Gastroesophageal sphincter (tissue), 3 donors: ENCODE measurements at regions not wholly inside any gene's neighbourhood (a gene's known extent, or its start where the extent isn't known, plus 50 kb on each side); places are given as distances from the start of the nearest gene placed in this dataset.

Source experiments
- CTCF ChIP-seq, 4 experiments: fragments of 200-600 bp in 2 of 4; fragments of 450-650 bp in 2 of 4; sonication (generic) in 1 of 4; IDR thresholded peaks; one replicate each; pipeline ENCODE4 v1.5.1; 2017 to 2019; ENCODE audit warnings: antibody characterized with exemption in 4 of 4, mild to moderate bottlenecking in 2 of 4, moderate library complexity in 2 of 4
- EP300 ChIP-seq: sonication (generic); formaldehyde crosslinking; IDR thresholded peaks from one replicate; pipeline ENCODE4 v1.6.1; 2017; ENCODE audit warnings: antibody characterized with exemption, mild to moderate bottlenecking
- POLR2A ChIP-seq, 2 donors: fragments of 450-650 bp; IDR thresholded peaks; one replicate each; pipeline ENCODE4 v1.6.1; 2017; ENCODE audit warnings: antibody characterized with exemption in 2 of 2, mild to moderate bottlenecking in 2 of 2, moderate library complexity in 1 of 2
- POLR2AphosphoS5 ChIP-seq: sonication (generic); formaldehyde crosslinking; IDR thresholded peaks from one replicate; pipeline ENCODE4 v1.6.1; 2017; ENCODE audit warnings: antibody characterized with exemption

- TF ChIP-seq POLR2AphosphoS5 (no peak), CTCF (IDR thresholded peaks at IDR 0.05) (no peak), POLR2A (IDR thresholded peaks at IDR 0.05) (no peak), EP300 (no peak)
These were observed 347.5 kb upstream of the CELF4 start for GRCh38 chr18:37913051-37913450.
